Loucy (cell line): ENCODE measurements at regions not wholly inside any gene's neighbourhood (a gene's known extent, or its start where the extent isn't known, plus 50 kb on each side); places are given as distances from the start of the nearest gene placed in this dataset.
"Not testable (repeated sequence)": the region's sequence is repeated elsewhere in the genome, so short reads cannot be mapped to it uniquely, and the experiment has no call there.

Experiments used
- H2AFZ ChIP-seq: fragments of 200-600 bp; sonication (generic); 2 replicates; pipeline ENCODE4 v1.6.0; 2016; ENCODE audit warnings: antibody characterized with exemption, mild to moderate bottlenecking, low read length, moderate library complexity
- H3F3A ChIP-seq: fragments of 200-600 bp; 2 replicates; pipeline ENCODE4 v1.6.0; 2016; ENCODE audit warnings: antibody characterized with exemption, low read depth, mild to moderate bottlenecking
- H3K27me3 ChIP-seq: fragments of 200-600 bp; sonication (generic); 2 replicates; pipeline ENCODE4 v1.6.1; 2014; ENCODE audit warnings: low read length, mild to moderate bottlenecking; ENCODE audit not compliant: insufficient read depth, poor library complexity, severe bottlenecking
- H3K36me3 ChIP-seq: fragments of 200-600 bp; sonication (generic); 2 replicates; pipeline ENCODE4 v1.6.1; 2016; ENCODE audit warnings: low read length; ENCODE audit not compliant: insufficient read depth
- H3K4me1 ChIP-seq: fragments of 200-600 bp; sonication (generic); 2 replicates; pipeline ENCODE4 v1.5.1; 2014; ENCODE audit warnings: low read length, mild to moderate bottlenecking; ENCODE audit not compliant: insufficient read depth, poor library complexity, severe bottlenecking
- H3K4me2 ChIP-seq: fragments of 200-600 bp; sonication (generic); 2 replicates; pipeline ENCODE4 v1.6.0; 2014; ENCODE audit warnings: antibody characterized with exemption, low read length, low read depth, mild to moderate bottlenecking; ENCODE audit not compliant: poor library complexity, severe bottlenecking
- H3K4me3 ChIP-seq: fragments of 200-600 bp; sonication (generic); 2 replicates; pipeline ENCODE4 v1.5.1; 2014; ENCODE audit warnings: low read length, mild to moderate bottlenecking, mixed read lengths; ENCODE audit not compliant: poor library complexity, severe bottlenecking
- H3K79me2 ChIP-seq: fragments of 200-600 bp; sonication (generic); 2 replicates; pipeline ENCODE4 v1.6.1; 2014; ENCODE audit warnings: low read length; ENCODE audit not compliant: insufficient read depth
- H3K9ac ChIP-seq: fragments of 200-600 bp; sonication (generic); 2 replicates; pipeline ENCODE4 v1.6.0; 2014; ENCODE audit warnings: mild to moderate bottlenecking, low read depth, low read length, moderate library complexity; ENCODE audit not compliant: poor library complexity, severe bottlenecking
- H3K9me2 ChIP-seq: fragments of 200-600 bp; sonication (generic); replicated peaks from 2 replicates; pipeline ENCODE4 v1.6.1; 2016; ENCODE audit warnings: low read depth, low read length, mixed read lengths
- H3K9me3 ChIP-seq: fragments of 200-600 bp; sonication (generic); 2 replicates; pipeline ENCODE4 v1.6.1; 2014; ENCODE audit warnings: mild to moderate bottlenecking, antibody characterized with exemption, low read length, low read depth; ENCODE audit not compliant: insufficient read depth
- H4K20me1 ChIP-seq: fragments of 200-600 bp; sonication (generic); 2 replicates; pipeline ENCODE4 v1.6.0; 2014; ENCODE audit warnings: antibody characterized with exemption, low read length, mild to moderate bottlenecking; ENCODE audit not compliant: insufficient read depth, poor library complexity, severe bottlenecking
- CTCF ChIP-seq: fragments of 200-600 bp; sonication (generic); conservative IDR thresholded peaks from 2 replicates; pipeline ENCODE4 v1.5.1; 2014; ENCODE audit warnings: mild to moderate bottlenecking, antibody characterized with exemption, low read length
- EZH2phosphoT487 ChIP-seq: fragments of 200-600 bp; IDR thresholded peaks from 2 replicates; pipeline ENCODE4 v1.6.1; 2018; ENCODE audit warnings: antibody characterized with exemption, mild to moderate bottlenecking, moderate library complexity, borderline replicate concordance

- no peak overlapping the region for H2AFZ ChIP-seq
Measured at GRCh38 chr5:87195104-87195591, 72.5 kb upstream of the RASA1 start.

GRCh38 chr5:87195616-87196015 is 72.1 kb upstream of the RASA1 start:
- Histone ChIP-seq H3K27me3 (no peaks in the 10 kb centered on the region), H3K9me3 (no peaks in the 10 kb centered on the region), H3K36me3 (no peaks in the 10 kb centered on the region), H2AFZ (no peak overlapping the region), H3K79me2 (no peaks in the 10 kb centered on the region), H4K20me1 (no peaks in the 10 kb centered on the region), H3K9me2 (no peaks in the 10 kb centered on the region), H3K4me1 (peaks cover 14% of the 10 kb centered on the region), H3F3A (no peaks in the 10 kb centered on the region), H3K4me3 (no peak overlapping the region), H3K9ac (no peak overlapping the region), H3K4me2 (no peak overlapping the region)
- TF ChIP-seq EZH2phosphoT487, result no peak
- TF ChIP-seq CTCF, result no peak

More at GRCh38 chr5:87195104-87195591, 72.5 kb upstream of the RASA1 start:
- Histone ChIP-seq H3K27me3 (no peaks in the 10 kb centered on the region), H4K20me1 (no peaks in the 10 kb centered on the region), H3K4me1 (peaks cover 14% of the 10 kb centered on the region), H3K9me3 (no peaks in the 10 kb centered on the region), H3K9me2 (no peaks in the 10 kb centered on the region), H3F3A (no peaks in the 10 kb centered on the region), H3K36me3 (no peaks in the 10 kb centered on the region), H3K9ac (no peak overlapping the region), H3K4me2 (no peak overlapping the region), H3K79me2 (no peaks in the 10 kb centered on the region), H3K4me3 (no peak overlapping the region)
- TF ChIP-seq EZH2phosphoT487, result no peak
- TF ChIP-seq CTCF, result no peak

GRCh38 chr5:87198010-87198409 is 69.7 kb upstream of the RASA1 start:
- no peaks in the 10 kb centered on the region for H3K79me2 ChIP-seq
- H3K36me3 ChIP-seq, result no peaks in the 10 kb centered on the region
- no peak overlapping the region for H3K4me2 ChIP-seq
- no peaks in the 10 kb centered on the region for H3K9me2 ChIP-seq
- H3K4me3 ChIP-seq, result no peak overlapping the region
- no peaks in the 10 kb centered on the region for H3K9me3 ChIP-seq
- peaks cover 14% of the 10 kb centered on the region for H3K4me1 ChIP-seq
- H3F3A ChIP-seq, result no peaks in the 10 kb centered on the region
- H3K27me3 ChIP-seq, result no peaks in the 10 kb centered on the region
- no peaks in the 10 kb centered on the region for H4K20me1 ChIP-seq
- TF ChIP-seq CTCF, result no peak
- no peak for TF ChIP-seq EZH2phosphoT487
- H2AFZ ChIP-seq, result no peak overlapping the region
- H3K9ac ChIP-seq, result no peak overlapping the region

GRCh38 chr5:87199246-87199645 is 68.4 kb upstream of the RASA1 start:
- H3K4me3 ChIP-seq, H3K4me2 ChIP-seq, H3K27me3 ChIP-seq, H4K20me1 ChIP-seq, H3K36me3 ChIP-seq, H3K9me2 ChIP-seq, H2AFZ ChIP-seq, H3K9me3 ChIP-seq, H3K9ac ChIP-seq, H3K79me2 ChIP-seq, H3F3A ChIP-seq: not testable (repeated sequence)
- H3K4me1 ChIP-seq, result peaks cover 14% of the 10 kb centered on the region

GRCh38 chr5:87199704-87200103 is 68.0 kb upstream of the RASA1 start:
- not testable (repeated sequence) for H3K9me3 ChIP-seq, H3K9me2 ChIP-seq, H3F3A ChIP-seq, H4K20me1 ChIP-seq, H3K27me3 ChIP-seq, H3K4me2 ChIP-seq, H3K4me3 ChIP-seq, H3K79me2 ChIP-seq, H2AFZ ChIP-seq, H3K36me3 ChIP-seq, H3K9ac ChIP-seq
- peaks cover 13% of the 10 kb centered on the region for H3K4me1 ChIP-seq
